Peyer's patch (tissue), 4 donors: ENCODE measurements at regions not wholly inside any gene's neighbourhood (a gene's known extent, or its start where the extent isn't known, plus 50 kb on each side); places are given as distances from the start of the nearest gene placed in this dataset.
"Not testable (repeated sequence)": the region's sequence is repeated elsewhere in the genome, so short reads cannot be mapped to it uniquely, and the experiment has no call there.

ENCODE experiments used
- DNase-seq, 3 donors: peaks; one replicate each; pipeline ENCODE4 v3.0.0-alpha.2; 2017 to 2019
- H3K27ac ChIP-seq, 4 donors: fragments of 200-600 bp; sonication (generic); one replicate each; pipeline ENCODE4 v1.5.1; 2016 to 2019
- H3K27me3 ChIP-seq, 2 donors: fragments of 200-600 bp; sonication (generic); one replicate each; pipeline ENCODE4 v1.5.1; 2019
- H3K36me3 ChIP-seq, 3 donors: fragments of 200-600 bp; sonication (generic); one replicate each; pipeline ENCODE4 v1.5.1; 2016 to 2019
- H3K4me1 ChIP-seq, 4 donors: fragments of 200-600 bp; sonication (generic); one replicate each; pipeline ENCODE4 v1.5.1; 2016 to 2019
- H3K4me3 ChIP-seq, 4 donors: fragments of 200-600 bp; sonication (generic); 1 replicate in 3 of 4; 2 replicates in 1 of 4; pipeline ENCODE4 v1.5.1; 2016 to 2019; ENCODE audit warnings: mild to moderate bottlenecking in 1 of 4
- H3K9me3 ChIP-seq, 4 donors: fragments of 200-600 bp; sonication (generic); one replicate each; pipeline ENCODE4 v1.5.1; 2016 to 2019; ENCODE audit warnings: mild to moderate bottlenecking in 1 of 4
- POLR2A ChIP-seq, 2 donors: fragments of 450-650 bp; IDR thresholded peaks; one replicate each; pipeline ENCODE4 v1.5.1; 2017; ENCODE audit warnings: antibody characterized with exemption in 2 of 2, mild to moderate bottlenecking in 2 of 2, moderate library complexity in 2 of 2
- TF ChIP-seq, protein P1 (sequence below), 6 experiments: fragments of 450-650 bp in 4 of 6; fragments of 200-600 bp in 2 of 6; sonication (generic) in 1 of 6; IDR thresholded peaks; one replicate each; pipeline ENCODE4 v1.5.1; 2017 to 2019; ENCODE audit warnings: antibody characterized with exemption in 6 of 6, mild to moderate bottlenecking in 3 of 6, moderate library complexity in 1 of 6

DNA sequence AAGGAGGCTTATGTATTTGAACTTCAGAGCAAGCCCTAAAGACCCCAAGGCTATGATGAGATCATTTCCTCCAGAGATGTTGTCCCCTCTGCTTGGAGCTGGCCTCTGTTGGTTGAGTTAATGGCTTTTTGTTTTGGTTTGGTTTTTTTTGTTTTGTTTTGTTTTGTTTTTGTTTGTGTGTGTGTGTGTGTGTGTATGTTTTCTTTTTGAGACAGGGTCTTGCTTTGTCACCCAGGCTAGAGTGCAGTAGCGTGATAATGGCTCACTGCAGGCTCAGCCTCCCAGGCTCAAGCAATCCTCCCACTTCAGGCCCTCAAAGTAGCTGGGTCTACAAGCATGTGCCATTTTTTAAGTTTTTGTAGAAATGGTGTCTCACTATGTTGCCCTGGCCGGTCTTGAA, 1076.2 kb downstream of the UQCRFS1 start:
- TF ChIP-seq, protein P1, sequence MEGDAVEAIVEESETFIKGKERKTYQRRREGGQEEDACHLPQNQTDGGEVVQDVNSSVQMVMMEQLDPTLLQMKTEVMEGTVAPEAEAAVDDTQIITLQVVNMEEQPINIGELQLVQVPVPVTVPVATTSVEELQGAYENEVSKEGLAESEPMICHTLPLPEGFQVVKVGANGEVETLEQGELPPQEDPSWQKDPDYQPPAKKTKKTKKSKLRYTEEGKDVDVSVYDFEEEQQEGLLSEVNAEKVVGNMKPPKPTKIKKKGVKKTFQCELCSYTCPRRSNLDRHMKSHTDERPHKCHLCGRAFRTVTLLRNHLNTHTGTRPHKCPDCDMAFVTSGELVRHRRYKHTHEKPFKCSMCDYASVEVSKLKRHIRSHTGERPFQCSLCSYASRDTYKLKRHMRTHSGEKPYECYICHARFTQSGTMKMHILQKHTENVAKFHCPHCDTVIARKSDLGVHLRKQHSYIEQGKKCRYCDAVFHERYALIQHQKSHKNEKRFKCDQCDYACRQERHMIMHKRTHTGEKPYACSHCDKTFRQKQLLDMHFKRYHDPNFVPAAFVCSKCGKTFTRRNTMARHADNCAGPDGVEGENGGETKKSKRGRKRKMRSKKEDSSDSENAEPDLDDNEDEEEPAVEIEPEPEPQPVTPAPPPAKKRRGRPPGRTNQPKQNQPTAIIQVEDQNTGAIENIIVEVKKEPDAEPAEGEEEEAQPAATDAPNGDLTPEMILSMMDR (IDR thresholded peaks at IDR 0.05) = no peak
- no peak for TF ChIP-seq POLR2A (IDR thresholded peaks at IDR 0.05)
- Histone ChIP-seq H3K36me3 (no peaks in the 10 kb centered on the region), H3K27ac (no peak overlapping the region), H3K27me3 (no peaks in the 10 kb centered on the region), H3K4me3 (no peak overlapping the region), H3K4me1 (no peaks in the 10 kb centered on the region), H3K9me3 (peaks cover 0 to 4% (median 0%) of the 10 kb centered on the region in 4 donors)
- DNase-seq = no peak

DNA sequence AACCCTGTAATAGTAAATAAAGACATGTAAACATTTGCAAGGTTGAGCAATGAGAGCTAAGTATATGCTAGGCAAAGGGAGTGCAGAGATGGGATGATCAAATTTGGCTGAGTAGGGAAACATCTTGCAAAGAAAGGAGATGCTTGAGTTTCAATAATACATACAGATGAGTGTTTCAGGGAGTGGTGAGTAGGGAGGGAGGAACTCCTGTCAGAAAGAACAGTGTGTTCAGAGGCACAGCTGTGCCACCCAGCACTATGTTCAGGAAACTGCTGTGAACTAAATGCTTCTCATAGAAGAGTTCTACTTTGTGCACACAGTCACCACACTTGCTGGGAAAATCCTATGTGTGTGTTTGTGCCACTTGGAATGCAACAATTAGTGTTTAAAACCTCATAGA, 1077.1 kb downstream of the UQCRFS1 start:
- no peak overlapping the region for H3K27ac ChIP-seq
- no peaks in the 10 kb centered on the region for H3K9me3 ChIP-seq
- DNase-seq = no peak

DNA sequence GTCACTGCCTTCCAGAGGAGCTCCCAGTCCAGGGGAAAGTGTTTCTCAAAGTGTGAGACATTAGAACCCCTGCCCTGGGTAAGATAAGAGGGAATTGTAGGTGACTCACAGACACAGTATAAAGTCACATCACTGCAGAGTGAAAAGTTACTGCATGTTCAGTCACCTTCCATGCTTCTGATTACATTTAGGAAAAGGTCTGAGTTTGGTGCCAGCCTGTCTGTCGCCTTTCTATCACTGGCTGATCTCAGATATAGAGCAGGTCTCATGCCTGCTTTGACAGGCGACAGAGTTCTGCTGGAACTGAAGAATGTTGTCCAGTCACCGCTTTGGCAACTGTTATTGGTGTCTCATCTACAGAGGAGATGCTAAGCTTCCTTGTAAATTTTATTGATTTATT, 1078.6 kb downstream of the UQCRFS1 start:
- Histone ChIP-seq H3K9me3 (no peaks in the 10 kb centered on the region), H3K4me3 (no peak overlapping the region), H3K36me3 (no peaks in the 10 kb centered on the region), H3K27ac (no peak overlapping the region), H3K4me1 (no peaks in the 10 kb centered on the region), H3K27me3 (no peaks in the 10 kb centered on the region)
- TF ChIP-seq, protein P1 (IDR thresholded peaks at IDR 0.05) = no peak
- TF ChIP-seq POLR2A (IDR thresholded peaks at IDR 0.05) = no peak
- no peak for DNase-seq

More for the DNA sequence above, 1077.1 kb downstream of the UQCRFS1 start:
- TF ChIP-seq, protein P1 (IDR thresholded peaks at IDR 0.05) = no peak
- TF ChIP-seq POLR2A (IDR thresholded peaks at IDR 0.05) = no peak
- Histone ChIP-seq H3K4me3 (no peak overlapping the region), H3K27me3 (no peaks in the 10 kb centered on the region), H3K36me3 (no peaks in the 10 kb centered on the region), H3K4me1 (no peaks in the 10 kb centered on the region)

DNA sequence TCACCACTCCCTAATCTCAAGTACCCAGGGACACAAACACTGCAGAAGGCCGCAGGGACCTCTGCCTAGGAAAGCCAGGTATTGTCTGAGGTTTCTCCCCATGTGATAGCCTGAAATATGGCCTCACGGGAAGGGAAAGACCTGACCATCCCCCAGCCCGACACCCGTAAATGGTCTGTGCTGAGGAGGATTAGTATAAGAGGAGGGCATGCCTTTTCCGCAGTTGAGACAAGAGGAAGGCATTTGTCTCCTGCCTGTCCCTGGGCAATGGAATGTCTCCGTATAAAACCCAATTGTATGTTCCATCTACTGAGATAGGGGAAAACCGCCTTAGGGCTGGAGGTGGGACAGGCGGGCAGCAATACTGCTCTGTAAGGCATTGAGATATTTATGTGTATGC, 1082.1 kb downstream of the UQCRFS1 start:
- not testable (repeated sequence) for H3K4me1 ChIP-seq, H3K27ac ChIP-seq, H3K4me3 ChIP-seq, H3K27me3 ChIP-seq, DNase-seq, H3K9me3 ChIP-seq, H3K36me3 ChIP-seq

DNA sequence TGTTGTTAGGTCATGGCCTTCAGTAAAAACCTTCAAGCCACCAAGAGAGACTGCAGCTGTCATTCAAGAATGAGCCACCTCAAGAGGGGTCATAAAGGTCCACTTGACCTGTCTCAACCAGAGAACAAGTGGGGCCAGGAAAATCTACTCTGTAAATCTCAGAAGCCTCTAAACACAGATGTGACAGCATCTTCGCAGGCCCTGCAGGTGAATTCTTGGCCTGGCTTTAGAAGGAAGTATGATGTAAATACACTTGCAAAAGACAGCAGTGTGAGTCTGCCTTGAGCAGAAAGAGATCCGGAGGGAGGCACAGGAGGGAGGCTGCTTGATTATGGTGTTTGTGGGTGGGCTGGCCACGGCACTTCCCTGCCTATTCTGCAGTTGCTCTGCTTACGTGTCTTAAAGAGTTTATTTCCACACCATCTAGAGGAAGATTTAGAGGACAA, 1082.9 kb downstream of the UQCRFS1 start:
- Histone ChIP-seq H3K4me1 (no peaks in the 10 kb centered on the region), H3K4me3 (no peak overlapping the region), H3K36me3 (no peaks in the 10 kb centered on the region), H3K9me3 (no peaks in the 10 kb centered on the region), H3K27ac (no peak overlapping the region), H3K27me3 (no peaks in the 10 kb centered on the region)
- no peak for TF ChIP-seq POLR2A (IDR thresholded peaks at IDR 0.05)
- TF ChIP-seq, protein P1 (IDR thresholded peaks at IDR 0.05) = no peak
- no peak for DNase-seq

DNA sequence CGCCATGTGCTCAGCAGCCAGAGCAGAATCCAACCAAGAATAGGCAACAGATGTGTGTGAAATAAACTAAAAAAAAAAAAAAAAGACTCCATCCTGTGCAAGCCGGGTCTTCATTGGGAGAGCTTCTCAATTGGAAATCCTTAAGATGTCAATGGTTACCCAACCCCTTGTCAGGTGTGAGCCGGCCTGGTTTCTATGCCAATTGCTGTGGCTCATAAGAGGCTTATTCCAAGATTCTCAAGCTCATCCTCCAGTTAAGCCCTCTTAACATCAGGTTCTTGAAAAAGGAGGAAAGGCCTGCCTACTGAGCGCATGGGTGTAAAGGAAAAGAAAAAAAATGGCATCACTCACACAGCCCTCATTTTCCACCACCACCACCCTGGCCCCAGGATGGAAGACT, 1084.6 kb downstream of the UQCRFS1 start:
- Histone ChIP-seq H3K27ac (no peak overlapping the region), H3K4me3 (no peak overlapping the region), H3K27me3 (no peaks in the 10 kb centered on the region), H3K36me3 (no peaks in the 10 kb centered on the region), H3K9me3 (no peaks in the 10 kb centered on the region), H3K4me1 (no peaks in the 10 kb centered on the region)
- DNase-seq = no peak
- TF ChIP-seq POLR2A (IDR thresholded peaks at IDR 0.05) = no peak
- TF ChIP-seq, protein P1 (IDR thresholded peaks at IDR 0.05) = no peak
